Vagina (tissue), 2 donors: ENCODE measurements at regions not wholly inside any gene's neighbourhood (a gene's known extent, or its start where the extent isn't known, plus 50 kb on each side); places are given as distances from the start of the nearest gene placed in this dataset.

ENCODE experiments used
- CTCF ChIP-seq, 3 experiments: fragments of 450-650 bp in 2 of 3; fragments of 200-600 bp in 1 of 3; sonication (generic) in 1 of 3; IDR thresholded peaks; one replicate each; pipeline ENCODE4 v1.5.1; 2017 to 2019; ENCODE audit warnings: antibody characterized with exemption in 3 of 3, mild to moderate bottlenecking in 2 of 3, moderate library complexity in 2 of 3
- POLR2A ChIP-seq, 2 donors: fragments of 450-650 bp; IDR thresholded peaks; one replicate each; pipeline ENCODE4 v1.6.1; 2017; ENCODE audit warnings: antibody characterized with exemption in 2 of 2, mild to moderate bottlenecking in 2 of 2, moderate library complexity in 2 of 2
- POLR2AphosphoS5 ChIP-seq, 2 donors: sonication (generic); formaldehyde crosslinking; IDR thresholded peaks; one replicate each; pipeline ENCODE4 v1.9.0; 2017; ENCODE audit warnings: antibody characterized with exemption in 2 of 2, mild to moderate bottlenecking in 2 of 2, low read depth in 1 of 2; ENCODE audit not compliant: insufficient read depth in 1 of 2

- TF ChIP-seq POLR2A (IDR thresholded peaks at IDR 0.05) (no peak), CTCF (IDR thresholded peaks at IDR 0.05) (no peak), POLR2AphosphoS5 (IDR thresholded peaks at IDR 0.05; ENCODE audit: insufficient read depth in 1 of 2, low read depth in 1 of 2) (no peak)
Measured at GRCh38 chrX:94977986-94978385, 1304.0 kb downstream of the FAM133A start.
